Natural killer cell (primary cell): ENCODE measurements at regions not wholly inside any gene's neighbourhood (a gene's known extent, or its start where the extent isn't known, plus 50 kb on each side); places are given as distances from the start of the nearest gene placed in this dataset.

ENCODE experiments used
- ATAC-seq, 3 donors: fragments of 150-1000 bp in 2 of 3; fragments of 200-7000 bp in 1 of 3; cut with Tn5 transposase; 1 replicate in 1 of 3; 2 replicates in 2 of 3; pipeline ENCODE4 v1.10.0; 2021; ENCODE audit warnings: mild to moderate bottlenecking in 2 of 3, moderate library complexity in 2 of 3
- DNase-seq, 2 donors: peaks; one replicate each; pipeline versions ENCODE4 v3.0.0 to v3.0.0-alpha.2; 2013 to 2021; ENCODE audit warnings: mixed read lengths in 1 of 2
- H3K27ac ChIP-seq: one replicate; pipeline ENCODE4 v1.5.1; 2013; ENCODE audit warnings: mild to moderate bottlenecking, low read length
- H3K27me3 ChIP-seq: one replicate; pipeline ENCODE4 v1.6.1; 2013; ENCODE audit warnings: low read length; ENCODE audit not compliant: control insufficient read depth, insufficient read depth
- H3K36me3 ChIP-seq: one replicate; pipeline ENCODE4 v1.6.1; 2013; ENCODE audit warnings: low read length; ENCODE audit not compliant: control insufficient read depth, insufficient read depth
- H3K4me1 ChIP-seq: one replicate; pipeline ENCODE4 v1.6.1; 2013; ENCODE audit warnings: low read length; ENCODE audit not compliant: control insufficient read depth, insufficient read depth
- H3K4me3 ChIP-seq: one replicate; pipeline ENCODE4 v1.5.1; 2013; ENCODE audit warnings: low read length
- H3K9me3 ChIP-seq: one replicate; pipeline ENCODE4 v1.6.1; 2013; ENCODE audit warnings: low read length; ENCODE audit not compliant: control insufficient read depth, insufficient read depth
- H3K27ac Mint-ChIP-seq, 2 donors: one replicate each; pipeline ENCODE4 v1.8.0; 2022; ENCODE audit warnings: mild to moderate bottlenecking in 2 of 2, mixed read lengths in 2 of 2, moderate library complexity in 1 of 2
- H3K27me3 Mint-ChIP-seq, 2 donors: one replicate each; pipeline ENCODE4 v1.8.0; 2022; ENCODE audit warnings: low read depth in 2 of 2, mixed read lengths in 2 of 2
- H3K36me3 Mint-ChIP-seq: one replicate; pipeline ENCODE4 v1.8.0; 2022; ENCODE audit warnings: mixed read lengths
- H3K4me1 Mint-ChIP-seq, 2 donors: one replicate each; pipeline ENCODE4 v1.8.0; 2022; ENCODE audit warnings: mixed read lengths in 2 of 2
- H3K4me3 Mint-ChIP-seq: one replicate; pipeline ENCODE4 v1.8.0; 2022; ENCODE audit warnings: mild to moderate bottlenecking, moderate library complexity, mixed read lengths
- H3K9me3 Mint-ChIP-seq, 2 donors: one replicate each; pipeline ENCODE4 v1.8.0; 2022; ENCODE audit warnings: mixed read lengths in 2 of 2
- CTCF ChIP-seq: fragments of 200-600 bp; IDR thresholded peaks from one replicate; pipeline ENCODE4 v1.8.0; 2022; ENCODE audit warnings: antibody characterized with exemption
- WGBS: methylation state at CpG from one replicate; pipeline ENCODE4 v1.1.7; 2013; ENCODE audit warnings: missing lambda C conversion rate; ENCODE audit not compliant: insufficient coverage; 5-methylcytosine and 5-hydroxymethylcytosine counted together
- intact Hi-C: fragments of 100-400 bp; cut with micrococcal nuclease; formaldehyde crosslinking; loops from one replicate; pipeline ENCODE4 v1.14.2; 2022

- no peak overlapping the region for H3K4me3 ChIP-seq
- no peak for ATAC-seq
- Mint-ChIP-seq H3K4me3 (no peak overlapping the region), H3K9me3 (peaks cover 0 to under 1% of the 10 kb centered on the region in 2 donors), H3K4me1 (peaks cover 5 to 9% of the 10 kb centered on the region in 2 donors), H3K36me3 (no peaks in the 10 kb centered on the region), H3K27ac (no peak overlapping the region), H3K27me3 (peaks cover 27 to 47% of the 10 kb centered on the region in 2 donors)
- H3K27me3 ChIP-seq, result peaks cover 6% of the 10 kb centered on the region
- WGBS, result 23% methylated on average over 15 of the region's 15 CpGs
- no peak for TF ChIP-seq CTCF
- DNase-seq, result no peak
- intact Hi-C loops, result loop anchor here (10.0 kb wide), 1 partner anchor 403 kb away; no protein-coding TSS in a partner anchor
- H3K27ac ChIP-seq, result no peak overlapping the region
- H3K36me3 ChIP-seq, result no peaks in the 10 kb centered on the region
- peaks cover 7% of the 10 kb centered on the region for H3K9me3 ChIP-seq
- H3K4me1 ChIP-seq, result no peaks in the 10 kb centered on the region
Observed at GRCh38 chr20:51221791-51222408, 199.0 kb upstream of the KCNG1 start.

GRCh38 chr20:51221103-51221502 lies 198.2 kb upstream of the KCNG1 start:
- Histone ChIP-seq H3K9me3 (peaks cover 7% of the 10 kb centered on the region), H3K36me3 (no peaks in the 10 kb centered on the region), H3K4me3 (no peak overlapping the region), H3K27ac (no peak overlapping the region), H3K4me1 (no peaks in the 10 kb centered on the region), H3K27me3 (peaks cover 6% of the 10 kb centered on the region)
- no peak overlapping the region for H3K4me3 Mint-ChIP-seq
- TF ChIP-seq CTCF, result no peak
- WGBS, result 96% methylated on average over 4 of the region's 4 CpGs
- no peak for ATAC-seq
- peaks cover 5 to 9% of the 10 kb centered on the region in 2 donors for H3K4me1 Mint-ChIP-seq
- intact Hi-C loops, result loop anchor here (10.0 kb wide), 1 partner anchor 404 kb away; no protein-coding TSS in a partner anchor
- H3K27me3 Mint-ChIP-seq, result peaks cover 33 to 55% of the 10 kb centered on the region in 2 donors
- no peak for DNase-seq
- H3K27ac Mint-ChIP-seq, result no peak overlapping the region
- peaks cover 0 to 2% of the 10 kb centered on the region in 2 donors for H3K9me3 Mint-ChIP-seq
- no peaks in the 10 kb centered on the region for H3K36me3 Mint-ChIP-seq

- Mint-ChIP-seq H3K27me3 (peaks cover 34 to 59% of the 10 kb centered on the region in 2 donors), H3K4me1 (peaks cover 5 to 9% of the 10 kb centered on the region in 2 donors), H3K27ac (no peak overlapping the region), H3K36me3 (no peaks in the 10 kb centered on the region), H3K4me3 (no peak overlapping the region), H3K9me3 (peaks cover 0 to 2% of the 10 kb centered on the region in 2 donors)
- peak; percentile 55 to 64 for DNase-seq
- H3K4me1 ChIP-seq, result no peaks in the 10 kb centered on the region
- intact Hi-C loops, result loop anchor here (1.0 to 10.0 kb wide), 2 partner anchors 86 to 405 kb away; no protein-coding TSS in a partner anchor
- peaks cover 7% of the 10 kb centered on the region for H3K9me3 ChIP-seq
- H3K27ac ChIP-seq, result no peak overlapping the region
- H3K27me3 ChIP-seq, result peaks cover 6% of the 10 kb centered on the region
- 26% methylated on average over 15 of the region's 15 CpGs for WGBS
- no peak overlapping the region for H3K4me3 ChIP-seq
- peak; percentile 75 to 87 (median 77) for ATAC-seq
- no peaks in the 10 kb centered on the region for H3K36me3 ChIP-seq
- peak; percentile 84 for TF ChIP-seq CTCF
Observed at GRCh38 chr20:51220293-51220706, 197.4 kb upstream of the KCNG1 start.
